A172 (cell line): ENCODE measurements at regions not wholly inside any gene's neighbourhood (a gene's known extent, or its start where the extent isn't known, plus 50 kb on each side); places are given as distances from the start of the nearest gene placed in this dataset.

Source experiments
- DNase-seq: peaks from one replicate; pipeline ENCODE4 v3.0.0-alpha.2; 2015; ENCODE audit warnings: low spot score

- peak; percentile 91 for DNase-seq
Observed at GRCh38 chr2:163266772-163267171, 428.2 kb upstream of the KCNH7 start.

GRCh38 chr2:163265562-163265961, 427.0 kb upstream of the KCNH7 start:
- DNase-seq = no peak

GRCh38 chr2:163264341-163264740, 425.8 kb upstream of the KCNH7 start:
- no peak for DNase-seq

DNA sequence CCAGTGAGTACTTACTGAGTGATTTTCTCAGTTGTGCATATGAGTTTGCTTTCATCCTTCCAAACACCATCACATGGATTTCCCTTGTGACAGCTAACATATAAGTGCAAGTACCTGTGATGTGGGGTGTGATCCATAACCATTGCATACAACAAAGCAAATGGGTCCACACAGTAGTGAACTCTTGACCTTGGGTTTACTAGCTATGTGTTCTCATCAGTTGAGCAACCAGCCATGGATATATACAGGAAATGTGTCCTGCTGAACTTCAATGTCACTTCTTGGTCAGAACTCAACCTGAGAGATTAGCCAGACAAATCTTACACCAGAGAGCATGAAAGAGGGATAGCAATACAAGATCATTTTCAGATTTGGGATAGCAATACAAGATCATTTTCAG, 420.9 kb upstream of the KCNH7 start:
- no peak for DNase-seq

- no peak for DNase-seq
Observed at GRCh38 chr2:163255086-163255485, 416.5 kb upstream of the KCNH7 start.

GRCh38 chr2:163253621-163254285, 415.2 kb upstream of the KCNH7 start:
- no peak for DNase-seq

- no peak for DNase-seq
Observed at GRCh38 chr2:163252199-163252598, 413.6 kb upstream of the KCNH7 start.

DNA sequence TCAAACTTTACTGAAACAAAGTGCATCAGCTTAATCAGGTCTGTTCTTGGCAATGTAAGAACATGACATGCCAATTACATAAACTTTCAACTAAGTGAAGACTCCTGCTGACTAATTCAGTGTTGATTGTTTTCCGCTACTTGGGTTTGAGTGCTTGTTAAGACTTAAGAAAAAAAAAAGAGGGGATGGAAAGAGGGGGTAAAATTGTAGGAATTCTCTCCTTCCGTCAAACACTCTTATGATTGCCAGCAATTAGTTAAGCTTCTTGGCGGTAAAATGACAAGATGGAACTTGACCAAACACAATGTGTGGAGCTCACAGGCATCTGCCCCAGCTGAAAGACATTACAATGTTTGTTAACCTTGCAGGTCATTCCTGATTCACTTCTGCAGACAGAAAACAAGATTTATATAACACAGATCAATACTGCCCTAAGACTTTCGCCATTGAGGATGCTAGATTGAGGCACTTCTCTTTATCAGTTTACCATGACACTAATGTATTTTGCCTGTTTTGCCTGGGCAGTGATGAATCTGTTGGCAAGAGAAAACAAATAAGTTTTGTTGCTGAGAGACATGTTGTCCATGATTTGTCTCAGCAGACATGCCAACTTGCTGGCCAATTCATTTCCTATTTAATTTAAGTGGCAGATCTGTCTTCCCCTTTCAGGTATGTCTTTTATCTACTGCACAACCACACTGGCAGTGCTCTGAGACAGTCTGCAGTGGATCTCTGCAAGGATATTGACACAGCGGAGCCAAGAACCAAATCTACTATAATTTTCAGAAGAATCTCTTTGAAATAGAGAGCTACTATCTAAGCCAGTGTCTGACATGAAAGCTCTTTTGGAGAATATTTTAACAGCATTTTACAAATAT, 410.0 kb upstream of the KCNH7 start:
- no peak for DNase-seq

DNA sequence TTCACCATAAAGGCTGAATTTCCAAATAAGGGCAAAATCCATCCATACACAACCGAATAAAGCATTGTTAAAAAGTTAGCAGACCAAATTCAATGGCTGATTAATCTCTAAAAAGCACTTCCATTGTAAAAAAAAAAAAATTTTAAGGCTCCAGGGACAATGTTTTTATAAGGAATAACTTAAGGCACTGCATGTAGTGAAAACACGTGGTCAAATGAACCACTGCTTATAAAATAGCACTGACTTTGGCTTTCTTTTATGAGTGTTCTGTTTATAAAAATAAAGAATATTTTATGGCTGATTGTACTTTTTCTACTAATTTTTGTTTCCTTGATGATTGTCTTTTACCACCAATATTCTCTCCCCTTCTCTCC, 409.3 kb upstream of the KCNH7 start:
- DNase-seq = no peak

DNA sequence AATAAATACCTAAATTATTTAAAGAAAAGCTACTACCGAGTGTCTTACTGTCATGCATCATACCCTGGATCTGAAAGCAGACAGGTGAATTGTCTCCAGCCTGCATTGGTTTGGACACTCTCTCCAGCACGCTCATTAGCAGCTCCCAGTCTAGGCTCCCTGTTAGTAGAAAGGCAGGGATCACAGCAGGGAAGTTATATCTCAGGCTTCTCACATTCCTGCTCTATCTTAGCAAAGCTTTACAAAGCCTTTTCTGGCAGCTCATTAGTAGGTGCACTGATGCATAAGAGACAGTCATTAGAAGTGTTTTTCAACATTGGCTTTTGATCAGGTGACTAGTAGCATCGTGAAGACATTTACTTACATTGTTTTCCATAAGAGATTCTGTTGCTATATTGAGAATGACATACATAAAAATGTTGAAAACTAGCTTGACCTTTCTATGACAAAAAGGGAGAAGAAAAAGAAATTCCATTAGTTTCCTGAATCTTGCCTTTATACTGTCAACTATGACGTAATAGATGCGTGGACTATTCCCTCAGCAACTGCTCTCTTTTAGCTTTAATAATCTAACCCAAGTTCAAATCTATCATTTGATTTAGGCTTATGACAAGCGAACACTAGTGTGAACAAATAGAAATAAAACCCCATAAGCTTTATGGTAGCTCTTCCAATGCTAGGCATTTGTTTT, 408.7 kb upstream of the KCNH7 start:
- DNase-seq = no peak

DNA sequence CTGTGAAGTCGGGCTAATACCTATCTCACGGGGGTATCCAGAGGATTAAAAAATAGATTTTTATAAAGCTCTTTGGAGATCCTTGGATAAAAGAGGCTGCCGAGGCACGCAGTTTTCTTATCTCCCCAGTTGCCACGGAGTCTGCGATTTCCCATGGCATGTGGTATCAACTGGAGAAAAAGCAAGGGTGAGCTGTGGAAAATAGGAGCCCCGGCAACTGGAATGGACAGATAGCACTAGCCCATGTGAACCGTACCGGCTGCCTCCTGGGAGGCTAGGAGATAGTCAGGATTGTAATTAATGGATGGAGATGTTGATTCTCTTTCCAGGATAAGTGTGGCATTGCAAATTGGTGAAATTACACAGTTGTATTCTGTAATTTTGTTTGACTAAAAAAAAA, 407.6 kb upstream of the KCNH7 start:
- DNase-seq = no peak

GRCh38 chr2:163236553-163236952, 398.0 kb upstream of the KCNH7 start:
- DNase-seq = no peak

DNA sequence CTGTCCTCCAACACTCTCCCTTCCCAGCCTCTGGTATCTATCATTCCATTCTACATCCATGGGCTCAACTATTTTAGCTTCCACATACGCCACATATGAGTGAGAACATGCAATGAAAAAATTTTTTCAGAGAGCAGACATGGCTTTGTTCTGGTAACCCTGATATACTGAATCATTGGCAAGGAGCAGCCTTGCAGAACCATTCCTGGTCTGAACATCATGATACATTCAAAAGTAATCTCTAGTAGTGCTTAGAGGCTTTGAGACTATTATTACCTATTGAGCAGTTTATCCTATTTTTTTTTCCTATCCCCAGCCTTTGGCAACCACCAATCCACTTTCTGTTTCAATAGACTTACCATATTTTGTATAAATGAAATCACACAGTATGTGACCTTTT, 393.1 kb upstream of the KCNH7 start:
- DNase-seq = no peak

DNA sequence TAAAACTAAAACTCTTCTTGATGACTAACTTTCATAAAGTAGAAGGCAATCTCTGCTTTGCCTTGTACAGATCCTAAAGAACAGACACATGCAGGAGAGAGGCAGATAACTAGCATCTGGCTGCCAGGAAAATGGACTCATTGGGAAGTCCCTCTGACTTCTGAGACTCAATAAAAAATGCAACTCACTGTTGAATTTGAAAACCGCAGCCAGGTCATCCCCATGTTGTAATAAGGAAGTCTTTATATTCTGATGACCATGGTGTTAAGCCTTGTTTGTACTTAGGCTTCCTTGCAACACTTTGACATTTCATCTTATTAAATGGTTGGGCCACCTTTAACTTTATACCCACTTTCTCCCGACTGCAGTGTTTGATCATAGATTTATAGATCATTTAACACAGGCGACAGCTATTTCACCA, 375.1 kb upstream of the KCNH7 start:
- DNase-seq = peak; percentile 93

DNA sequence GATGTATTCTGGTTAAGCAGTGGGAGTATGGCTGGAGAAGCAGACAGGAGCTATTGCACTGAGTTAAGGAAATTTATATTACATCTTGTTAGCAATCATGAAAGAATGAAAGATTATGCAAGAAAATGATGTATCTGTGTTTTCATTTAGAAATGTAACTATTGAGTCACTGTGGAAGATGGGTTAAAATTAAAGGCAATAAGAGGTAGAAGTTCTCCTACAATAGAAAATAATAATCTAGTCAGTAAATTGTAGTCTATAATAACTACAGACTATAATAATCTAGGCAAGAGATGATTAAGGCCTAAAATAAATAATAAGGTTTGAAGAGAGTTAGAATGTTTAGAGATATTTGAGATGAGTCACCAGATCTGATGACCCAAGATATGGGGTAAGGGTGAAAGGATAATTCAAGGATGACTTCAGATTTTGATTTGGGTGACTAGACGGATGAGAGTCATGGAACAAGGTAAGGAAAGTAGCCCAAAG, 371.9 kb upstream of the KCNH7 start:
- DNase-seq = peak; percentile 67

GRCh38 chr2:163207693-163208370, 369.3 kb upstream of the KCNH7 start:
- no peak for DNase-seq

- no peak for DNase-seq
Observed at GRCh38 chr2:163205589-163206254, 367.2 kb upstream of the KCNH7 start.

GRCh38 chr2:163200741-163201140, 362.2 kb upstream of the KCNH7 start:
- DNase-seq = no peak

- no peak for DNase-seq
Observed at GRCh38 chr2:163198972-163199371, 360.4 kb upstream of the KCNH7 start.

DNA sequence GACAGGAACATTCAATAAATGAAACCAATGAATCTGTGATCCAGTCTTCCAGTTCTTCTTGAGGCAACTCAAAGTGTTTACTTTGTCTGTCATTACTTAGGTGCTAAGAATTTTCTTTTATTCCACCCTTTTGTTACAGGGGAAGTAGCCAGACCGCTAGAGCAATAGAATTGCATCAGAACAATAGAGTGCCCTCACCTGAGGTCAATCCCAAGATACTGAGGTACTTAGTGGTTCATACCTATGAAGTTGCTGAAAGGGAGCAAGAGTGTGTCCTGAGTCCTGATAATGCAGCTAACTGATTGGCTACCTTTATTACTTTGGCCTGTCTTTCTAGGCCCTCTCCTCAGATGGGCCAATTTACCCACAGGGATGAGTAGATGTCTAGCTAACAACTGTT, 359.4 kb upstream of the KCNH7 start:
- DNase-seq = no peak

GRCh38 chr2:163191372-163191771, 352.8 kb upstream of the KCNH7 start:
- DNase-seq = peak; percentile 54
